ENCODE measurements at regions not wholly inside any gene's neighbourhood (a gene's known extent, or its start where the extent isn't known, plus 50 kb on each side); places are given as distances from the start of the nearest gene placed in this dataset.

GRCh38 chr22:27557286-27558008, 244.1 kb downstream of the MN1 start:
- Histone ChIP-seq H3K4me3 (ENCODE audit: low read depth, low read length, poor library complexity, severe bottlenecking) (no peak overlapping the region), H3K4me2 (ENCODE audit: low read length) (no peak overlapping the region), H3K27me3 (ENCODE audit: insufficient read depth, low read length) (no peaks in the 10 kb centered on the region; the same call in 1 of the 2 replicates), H3K4me1 (ENCODE audit: insufficient read depth, low read length, severe bottlenecking) (no peaks in the 10 kb centered on the region), H3K9me2 (ENCODE audit: low read depth, low read length) (no peaks in the 10 kb centered on the region), H3F3A (ENCODE audit: insufficient read depth, low read length) (no peaks in the 10 kb centered on the region), H3K9ac (ENCODE audit: low read length) (no peak overlapping the region), H3K36me3 (ENCODE audit: insufficient read depth, low read length) (no peaks in the 10 kb centered on the region), H4K20me1 (ENCODE audit: insufficient read depth, low read length) (no peaks in the 10 kb centered on the region), H3K9me3 (ENCODE audit: low read length) (no peaks in the 10 kb centered on the region), H2AFZ (ENCODE audit: low read length) (no peak overlapping the region), H3K27ac (ENCODE audit: low read depth, low read length, poor library complexity, severe bottlenecking) (no peak overlapping the region), H3K79me2 (ENCODE audit: insufficient read depth, low read length) (no peaks in the 10 kb centered on the region)
- no peak for TF ChIP-seq EZH2 (IDR thresholded peaks at IDR 0.05; ENCODE audit: borderline replicate concordance, low read length)
- TF ChIP-seq CTCF (IDR thresholded peaks at IDR 0.05; ENCODE audit: low read length), result no peak

GRCh38 chr22:27558658-27559371, 242.7 kb downstream of the MN1 start:
- Histone ChIP-seq H3K9me2 (ENCODE audit: low read depth, low read length) (no peaks in the 10 kb centered on the region), H3K4me1 (ENCODE audit: insufficient read depth, low read length, severe bottlenecking) (no peaks in the 10 kb centered on the region), H3K4me3 (ENCODE audit: low read depth, low read length, poor library complexity, severe bottlenecking) (no peak overlapping the region), H3F3A (ENCODE audit: insufficient read depth, low read length) (no peaks in the 10 kb centered on the region), H3K9me3 (ENCODE audit: low read length) (no peaks in the 10 kb centered on the region), H4K20me1 (ENCODE audit: insufficient read depth, low read length) (no peaks in the 10 kb centered on the region), H3K36me3 (ENCODE audit: insufficient read depth, low read length) (no peaks in the 10 kb centered on the region), H3K79me2 (ENCODE audit: insufficient read depth, low read length) (no peaks in the 10 kb centered on the region), H3K9ac (ENCODE audit: low read length) (no peak overlapping the region), H3K4me2 (ENCODE audit: low read length) (no peak overlapping the region), H2AFZ (ENCODE audit: low read length) (no peak overlapping the region), H3K27me3 (ENCODE audit: insufficient read depth, low read length) (no peaks in the 10 kb centered on the region), H3K27ac (ENCODE audit: low read depth, low read length, poor library complexity, severe bottlenecking) (no peak overlapping the region)
- TF ChIP-seq EZH2 (IDR thresholded peaks at IDR 0.05; ENCODE audit: borderline replicate concordance, low read length), result no peak
- no peak for TF ChIP-seq CTCF (IDR thresholded peaks at IDR 0.05; ENCODE audit: low read length)

- no peaks in the 10 kb centered on the region for H3F3A ChIP-seq (ENCODE audit: insufficient read depth, low read length)
- H3K9me2 ChIP-seq (ENCODE audit: low read depth, low read length), result no peaks in the 10 kb centered on the region
- H3K27me3 ChIP-seq (ENCODE audit: insufficient read depth, low read length), result no peaks in the 10 kb centered on the region
- H3K36me3 ChIP-seq (ENCODE audit: insufficient read depth, low read length), result no peaks in the 10 kb centered on the region
- no peaks in the 10 kb centered on the region for H3K9me3 ChIP-seq (ENCODE audit: low read length)
- no peak overlapping the region for H3K9ac ChIP-seq (ENCODE audit: low read length)
- H3K27ac ChIP-seq (ENCODE audit: low read depth, low read length, poor library complexity, severe bottlenecking), result no peak overlapping the region
- H3K4me2 ChIP-seq (ENCODE audit: low read length), result no peak overlapping the region
- no peaks in the 10 kb centered on the region for H3K79me2 ChIP-seq (ENCODE audit: insufficient read depth, low read length)
- TF ChIP-seq CTCF (IDR thresholded peaks at IDR 0.05; ENCODE audit: low read length) (no peak), EZH2 (IDR thresholded peaks at IDR 0.05; ENCODE audit: borderline replicate concordance, low read length) (no peak)
- no peak overlapping the region for H2AFZ ChIP-seq (ENCODE audit: low read length)
- no peaks in the 10 kb centered on the region for H3K4me1 ChIP-seq (ENCODE audit: insufficient read depth, low read length, severe bottlenecking)
- H4K20me1 ChIP-seq (ENCODE audit: insufficient read depth, low read length), result no peaks in the 10 kb centered on the region
- H3K4me3 ChIP-seq (ENCODE audit: low read depth, low read length, poor library complexity, severe bottlenecking), result no peak overlapping the region
Measured at GRCh38 chr22:27560781-27561180, 240.8 kb downstream of the MN1 start.

Measured in OCI-LY1 (cell line).